ENCODE measurements at regions not wholly inside any gene's neighbourhood (a gene's known extent, or its start where the extent isn't known, plus 50 kb on each side); places are given as distances from the start of the nearest gene placed in this dataset.

GRCh38 chr9:21660976-21661375 is 141.5 kb upstream of the MTAP start:
- H3K9me3 ChIP-seq, result no peaks in the 10 kb centered on the region
- intact Hi-C loops (cut with DNase I, micrococcal nuclease), result no loop called here
- no peak overlapping the region for H3K4me3 ChIP-seq
- no peaks in the 10 kb centered on the region for H3K36me3 ChIP-seq (ENCODE audit: low read depth)
- ATAC-seq, result no peak
- DNase-seq, result no peak
- TF ChIP-seq CTCF (IDR thresholded peaks at IDR 0.05), result no peak
- H3K4me1 ChIP-seq (ENCODE audit: low read depth), result no peaks in the 10 kb centered on the region

- no peak for TF ChIP-seq CTCF (IDR thresholded peaks at IDR 0.05)
- Histone ChIP-seq H3K4me1 (ENCODE audit: low read depth) (no peaks in the 10 kb centered on the region), H3K4me3 (no peak overlapping the region), H3K36me3 (ENCODE audit: low read depth) (no peaks in the 10 kb centered on the region), H3K9me3 (no peaks in the 10 kb centered on the region)
- intact Hi-C loops (cut with DNase I, micrococcal nuclease), result no loop called here
- no peak for DNase-seq
- ATAC-seq, result no peak
Observed at GRCh38 chr9:21661626-21662025, 140.8 kb upstream of the MTAP start.

GRCh38 chr9:21668516-21668915 is 133.9 kb upstream of the MTAP start:
- DNase-seq, result no peak
- TF ChIP-seq CTCF (IDR thresholded peaks at IDR 0.05), result no peak
- no peaks in the 10 kb centered on the region for H3K4me1 ChIP-seq (ENCODE audit: low read depth)
- H3K9me3 ChIP-seq, result no peaks in the 10 kb centered on the region
- H3K4me3 ChIP-seq, result no peak overlapping the region
- no peak for ATAC-seq
- H3K36me3 ChIP-seq (ENCODE audit: low read depth), result no peaks in the 10 kb centered on the region
- intact Hi-C loops (cut with DNase I, micrococcal nuclease), result no loop called here

- ATAC-seq, result no peak
- Histone ChIP-seq H3K4me1 (ENCODE audit: low read depth) (no peaks in the 10 kb centered on the region), H3K4me3 (no peak overlapping the region), H3K36me3 (ENCODE audit: low read depth) (no peaks in the 10 kb centered on the region), H3K9me3 (no peaks in the 10 kb centered on the region)
- no peak for TF ChIP-seq CTCF (IDR thresholded peaks at IDR 0.05)
- DNase-seq, result no peak
- intact Hi-C loops (cut with DNase I, micrococcal nuclease), result no loop called here
Observed at GRCh38 chr9:21669701-21670100, 132.7 kb upstream of the MTAP start.

- Histone ChIP-seq H3K9me3 (no peaks in the 10 kb centered on the region), H3K4me3 (no peak overlapping the region), H3K36me3 (ENCODE audit: low read depth) (no peaks in the 10 kb centered on the region), H3K4me1 (ENCODE audit: low read depth) (no peaks in the 10 kb centered on the region)
- no peak for TF ChIP-seq CTCF (IDR thresholded peaks at IDR 0.05)
- DNase-seq (no peak), ATAC-seq (no peak)
- intact Hi-C loops (cut with DNase I, micrococcal nuclease), result no loop called here
Observed at GRCh38 chr9:21670374-21670773, 132.1 kb upstream of the MTAP start.

- Histone ChIP-seq H3K9me3 (no peaks in the 10 kb centered on the region), H3K36me3 (ENCODE audit: low read depth) (no peaks in the 10 kb centered on the region), H3K4me3 (no peak overlapping the region), H3K4me1 (ENCODE audit: low read depth) (no peaks in the 10 kb centered on the region)
- no peak for DNase-seq
- no peak for TF ChIP-seq CTCF (IDR thresholded peaks at IDR 0.05)
- no peak for ATAC-seq
- intact Hi-C loops (cut with DNase I, micrococcal nuclease), result no loop called here
Observed at GRCh38 chr9:21672140-21672539, 130.3 kb upstream of the MTAP start.

Measured in mucosa of descending colon (tissue), 3 donors.